Osteoblast (primary cell): ENCODE measurements at regions not wholly inside any gene's neighbourhood (a gene's known extent, or its start where the extent isn't known, plus 50 kb on each side); places are given as distances from the start of the nearest gene placed in this dataset.
A peak's percentile ranks its signal among the peaks of the same experiment; 100 is the strongest.

ENCODE experiments used
- DNase-seq: peaks from one replicate; pipeline ENCODE4 v3.0.0; 2011; ENCODE audit warnings: low spot score, mixed read lengths; ENCODE audit not compliant: insufficient read length; ENCODE audit errors: missing footprints
- H2AFZ ChIP-seq: 2 replicates; pipeline ENCODE4 v1.6.0; 2011; ENCODE audit warnings: mild to moderate bottlenecking, low read length
- H3K27ac ChIP-seq: 2 replicates; pipeline ENCODE4 v1.5.1; 2011; ENCODE audit warnings: mild to moderate bottlenecking, low read depth, low read length, moderate library complexity
- H3K27me3 ChIP-seq: 2 replicates; pipeline ENCODE4 v1.6.0; 2012; ENCODE audit warnings: mild to moderate bottlenecking, control low read depth, inconsistent platforms, low read length, moderate library complexity; ENCODE audit not compliant: insufficient read depth
- H3K36me3 ChIP-seq: 2 replicates; pipeline ENCODE4 v1.5.1; 2011; ENCODE audit warnings: mild to moderate bottlenecking, low read length, control low read depth, moderate library complexity; ENCODE audit not compliant: insufficient read depth
- H3K4me1 ChIP-seq: 2 replicates; pipeline ENCODE4 v1.5.1; 2011; ENCODE audit warnings: mild to moderate bottlenecking, low read length, control low read depth, moderate library complexity; ENCODE audit not compliant: insufficient read depth
- H3K4me2 ChIP-seq: 2 replicates; pipeline ENCODE4 v1.6.0; 2011; ENCODE audit warnings: mild to moderate bottlenecking, low read length; ENCODE audit not compliant: insufficient read depth
- H3K4me3 ChIP-seq: fragments of 200-600 bp; sonication (generic); 3 replicates; pipeline ENCODE4 v1.5.1; 2012; ENCODE audit warnings: mild to moderate bottlenecking, low read length, inconsistent platforms; ENCODE audit not compliant: insufficient read depth
- H3K79me2 ChIP-seq: 2 replicates; pipeline ENCODE4 v1.6.0; 2012; ENCODE audit warnings: mild to moderate bottlenecking, low read length, control low read depth, inconsistent platforms; ENCODE audit not compliant: insufficient read depth
- H3K9me3 ChIP-seq: 2 replicates; pipeline ENCODE4 v1.5.1; 2011; ENCODE audit warnings: low read depth, low read length, control low read depth
- H4K20me1 ChIP-seq: 2 replicates; pipeline ENCODE4 v1.6.0; 2012; ENCODE audit warnings: mild to moderate bottlenecking, low read length, control low read depth; ENCODE audit not compliant: insufficient read depth
- TF ChIP-seq, protein P1 (sequence below): IDR thresholded peaks from 2 replicates; pipeline ENCODE4 v1.5.1; 2011; ENCODE audit warnings: mild to moderate bottlenecking, low read depth, low read length, moderate library complexity; ENCODE audit errors: extremely low read depth

DNA sequence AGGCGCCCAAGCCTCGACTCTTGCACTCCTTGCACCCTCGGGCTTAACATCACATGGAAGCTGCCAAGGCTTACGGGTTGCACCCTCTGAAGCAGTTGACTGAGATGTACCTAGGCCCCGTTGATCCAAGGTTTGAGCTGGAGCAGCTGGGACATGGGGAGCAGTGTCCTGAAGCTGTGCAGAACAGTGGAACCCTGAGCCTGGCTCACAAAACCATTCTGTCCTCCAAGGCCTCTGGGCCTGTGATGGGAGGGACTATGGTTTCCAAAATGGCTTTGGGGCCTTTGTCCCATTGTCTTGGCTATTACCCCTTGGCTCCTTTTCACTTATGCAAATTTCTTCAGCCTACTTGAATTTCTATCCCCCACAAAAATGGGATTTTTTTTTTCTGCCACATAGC is 454.0 kb downstream of the PIK3C3 start:
- TF ChIP-seq, protein P1, sequence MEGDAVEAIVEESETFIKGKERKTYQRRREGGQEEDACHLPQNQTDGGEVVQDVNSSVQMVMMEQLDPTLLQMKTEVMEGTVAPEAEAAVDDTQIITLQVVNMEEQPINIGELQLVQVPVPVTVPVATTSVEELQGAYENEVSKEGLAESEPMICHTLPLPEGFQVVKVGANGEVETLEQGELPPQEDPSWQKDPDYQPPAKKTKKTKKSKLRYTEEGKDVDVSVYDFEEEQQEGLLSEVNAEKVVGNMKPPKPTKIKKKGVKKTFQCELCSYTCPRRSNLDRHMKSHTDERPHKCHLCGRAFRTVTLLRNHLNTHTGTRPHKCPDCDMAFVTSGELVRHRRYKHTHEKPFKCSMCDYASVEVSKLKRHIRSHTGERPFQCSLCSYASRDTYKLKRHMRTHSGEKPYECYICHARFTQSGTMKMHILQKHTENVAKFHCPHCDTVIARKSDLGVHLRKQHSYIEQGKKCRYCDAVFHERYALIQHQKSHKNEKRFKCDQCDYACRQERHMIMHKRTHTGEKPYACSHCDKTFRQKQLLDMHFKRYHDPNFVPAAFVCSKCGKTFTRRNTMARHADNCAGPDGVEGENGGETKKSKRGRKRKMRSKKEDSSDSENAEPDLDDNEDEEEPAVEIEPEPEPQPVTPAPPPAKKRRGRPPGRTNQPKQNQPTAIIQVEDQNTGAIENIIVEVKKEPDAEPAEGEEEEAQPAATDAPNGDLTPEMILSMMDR: no peak

DNA sequence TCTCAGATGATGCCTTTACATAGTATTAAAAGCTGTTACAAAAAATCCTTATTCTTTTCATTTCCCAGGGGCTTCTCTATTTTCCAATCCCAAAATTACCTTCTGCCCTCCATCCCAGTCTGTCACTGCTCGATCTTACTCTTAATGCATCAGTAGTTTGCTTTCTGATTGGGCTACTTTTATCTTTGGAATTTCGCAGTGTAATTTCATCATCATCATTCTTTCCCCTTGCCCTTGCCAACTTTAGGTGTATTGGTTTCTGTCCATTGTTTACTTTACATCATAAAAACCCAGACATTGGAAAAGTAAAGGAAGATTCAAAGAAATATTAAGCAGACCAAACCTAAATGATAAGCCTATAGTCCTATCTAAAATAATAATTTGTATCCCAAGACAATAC is 457.2 kb downstream of the PIK3C3 start:
- H3K4me2 ChIP-seq: no peak overlapping the region

More for the DNA sequence above, 454.0 kb downstream of the PIK3C3 start:
- Histone ChIP-seq H3K9me3 (no peaks in the 10 kb centered on the region), H3K4me3 (no peak overlapping the region), H3K4me2 (no peak overlapping the region), H3K27me3 (no peaks in the 10 kb centered on the region), H3K4me1 (peaks cover 8% of the 10 kb centered on the region), H2AFZ (no peak overlapping the region), H3K36me3 (no peaks in the 10 kb centered on the region), H3K27ac (no peak overlapping the region), H3K79me2 (no peaks in the 10 kb centered on the region), H4K20me1 (no peaks in the 10 kb centered on the region)
- DNase-seq: no peak

DNA sequence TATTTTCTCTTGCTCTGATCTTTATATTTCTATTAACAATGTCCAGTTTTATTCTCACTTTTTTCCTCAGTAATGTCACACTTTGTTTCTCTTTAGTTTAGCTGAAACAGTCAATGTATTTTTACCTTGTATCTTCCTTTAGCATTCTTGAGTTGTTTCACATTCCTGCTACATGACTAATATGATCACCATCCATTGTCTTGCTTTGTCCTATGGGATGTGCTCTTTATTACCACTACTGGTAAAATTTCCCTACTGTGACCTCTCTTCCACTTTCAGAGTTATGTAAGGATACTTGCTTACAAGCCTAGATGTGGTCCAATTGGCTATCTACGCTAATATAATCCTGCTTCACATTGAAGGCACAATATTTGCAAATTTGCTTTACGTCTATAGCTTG is 457.9 kb downstream of the PIK3C3 start:
- TF ChIP-seq, protein P1: no peak
- H3K4me2 ChIP-seq: no peak overlapping the region
- H3K36me3 ChIP-seq: no peaks in the 10 kb centered on the region
- no peaks in the 10 kb centered on the region for H3K27me3 ChIP-seq
- no peak overlapping the region for H3K4me3 ChIP-seq
- no peaks in the 10 kb centered on the region for H3K79me2 ChIP-seq
- H2AFZ ChIP-seq: no peak overlapping the region
- no peak overlapping the region for H3K27ac ChIP-seq
- peaks cover 23% of the 10 kb centered on the region for H3K4me1 ChIP-seq
- no peaks in the 10 kb centered on the region for H3K9me3 ChIP-seq
- no peak for DNase-seq
- no peaks in the 10 kb centered on the region for H4K20me1 ChIP-seq

More for the DNA sequence above, 457.2 kb downstream of the PIK3C3 start:
- TF ChIP-seq, protein P1: no peak
- no peak for DNase-seq
- H3K4me3 ChIP-seq: no peak overlapping the region
- no peaks in the 10 kb centered on the region for H3K79me2 ChIP-seq
- H3K27ac ChIP-seq: no peak overlapping the region
- no peak overlapping the region for H2AFZ ChIP-seq
- H4K20me1 ChIP-seq: no peaks in the 10 kb centered on the region
- H3K27me3 ChIP-seq: no peaks in the 10 kb centered on the region
- no peaks in the 10 kb centered on the region for H3K9me3 ChIP-seq
- H3K4me1 ChIP-seq: peaks cover 23% of the 10 kb centered on the region
- no peaks in the 10 kb centered on the region for H3K36me3 ChIP-seq

DNA sequence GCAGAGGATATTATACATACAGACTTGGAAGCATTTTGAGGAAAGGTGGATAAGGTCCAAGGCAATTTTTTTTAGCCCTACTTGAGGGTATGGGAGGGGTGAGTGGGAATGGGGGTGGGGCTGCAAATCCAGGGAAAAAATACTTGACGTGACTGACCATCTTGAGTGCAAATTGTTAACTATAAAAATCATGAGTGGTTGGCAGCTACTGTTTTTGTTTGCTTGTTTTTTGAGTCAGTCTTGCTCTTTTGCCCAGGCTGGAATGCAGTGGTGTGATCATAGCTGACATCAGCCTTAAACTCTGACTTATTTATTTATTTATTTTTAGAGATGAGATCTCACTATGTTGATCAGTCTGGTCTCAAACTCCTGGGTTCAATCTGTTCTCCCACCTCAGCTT is 458.8 kb downstream of the PIK3C3 start:
- no peaks in the 10 kb centered on the region for H3K36me3 ChIP-seq
- no peaks in the 10 kb centered on the region for H3K9me3 ChIP-seq
- H3K4me3 ChIP-seq: no peak overlapping the region
- H3K79me2 ChIP-seq: no peaks in the 10 kb centered on the region
- no peaks in the 10 kb centered on the region for H3K27me3 ChIP-seq
- TF ChIP-seq, protein P1: no peak
- no peaks in the 10 kb centered on the region for H4K20me1 ChIP-seq
- no peak overlapping the region for H3K4me2 ChIP-seq
- H2AFZ ChIP-seq: no peak overlapping the region
- H3K4me1 ChIP-seq: peaks cover 23% of the 10 kb centered on the region
- DNase-seq: no peak
- peak overlapping the region; percentile 84 for H3K27ac ChIP-seq
